Fibroblast of skin of scalp (primary cell): ENCODE measurements at regions not wholly inside any gene's neighbourhood (a gene's known extent, or its start where the extent isn't known, plus 50 kb on each side); places are given as distances from the start of the nearest gene placed in this dataset.
"Not testable (repeated sequence)": the region's sequence is repeated elsewhere in the genome, so short reads cannot be mapped to it uniquely, and the experiment has no call there.

ENCODE experiments used
- DNase-seq: peaks from one replicate; pipeline ENCODE4 v3.0.0-alpha.2; 2013

DNA sequence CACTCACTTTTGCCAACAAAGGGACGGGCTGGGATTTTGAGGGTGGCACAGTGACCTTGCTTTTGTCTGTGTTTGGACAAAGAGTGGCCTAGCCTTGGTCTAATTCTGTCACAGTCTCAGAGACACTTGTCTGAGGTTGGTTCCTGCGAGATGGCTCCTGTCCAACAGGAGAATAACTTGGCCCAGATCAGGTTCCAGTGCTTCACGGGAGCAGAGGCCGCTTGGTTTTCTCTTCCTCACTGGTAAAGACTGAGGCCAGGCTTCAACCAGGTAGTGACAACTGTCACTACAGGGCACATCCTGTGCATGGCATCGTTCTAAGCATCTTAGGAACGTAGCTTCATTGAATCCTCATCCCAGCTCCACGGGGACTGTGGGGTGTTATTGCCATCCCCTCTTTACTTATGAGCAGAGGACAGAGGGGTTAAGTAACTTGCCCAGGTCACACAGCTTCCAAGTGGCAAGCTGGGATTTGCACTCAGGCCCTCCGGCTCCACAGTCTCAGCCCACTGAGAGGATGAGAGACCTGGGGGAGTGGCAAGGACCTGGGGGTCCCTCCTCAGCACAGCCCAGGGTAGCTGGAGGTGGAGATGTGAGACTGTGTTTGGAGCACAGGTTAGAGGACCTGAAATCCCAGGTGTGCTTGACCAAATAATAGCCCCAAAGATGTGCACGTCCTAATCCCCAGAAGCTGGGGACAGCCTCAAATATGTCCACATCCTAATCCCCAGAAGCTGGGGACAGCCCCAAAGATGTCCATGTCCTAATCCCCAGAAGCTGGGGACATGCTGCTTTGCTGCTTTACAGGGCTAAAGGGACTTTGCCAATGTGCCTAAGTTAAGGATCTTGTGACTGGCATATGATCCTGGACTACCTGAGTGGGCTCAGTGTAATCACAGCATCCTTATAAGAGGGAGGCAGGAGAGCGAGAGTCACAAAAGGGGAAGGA, 179.2 kb upstream of the RTL1 start:
- no peak for DNase-seq

GRCh38 chr14:101083564-101084435, 180.3 kb upstream of the RTL1 start:
- DNase-seq = no peak

- no peak for DNase-seq
These were observed 180.9 kb upstream of the RTL1 start for GRCh38 chr14:101084436-101084826.

GRCh38 chr14:101086926-101087325, 183.4 kb upstream of the RTL1 start:
- no peak for DNase-seq

GRCh38 chr14:101087614-101088394, 184.3 kb upstream of the RTL1 start:
- no peak for DNase-seq

- DNase-seq = no peak
These were observed 184.8 kb upstream of the RTL1 start for GRCh38 chr14:101088395-101088667.

DNA sequence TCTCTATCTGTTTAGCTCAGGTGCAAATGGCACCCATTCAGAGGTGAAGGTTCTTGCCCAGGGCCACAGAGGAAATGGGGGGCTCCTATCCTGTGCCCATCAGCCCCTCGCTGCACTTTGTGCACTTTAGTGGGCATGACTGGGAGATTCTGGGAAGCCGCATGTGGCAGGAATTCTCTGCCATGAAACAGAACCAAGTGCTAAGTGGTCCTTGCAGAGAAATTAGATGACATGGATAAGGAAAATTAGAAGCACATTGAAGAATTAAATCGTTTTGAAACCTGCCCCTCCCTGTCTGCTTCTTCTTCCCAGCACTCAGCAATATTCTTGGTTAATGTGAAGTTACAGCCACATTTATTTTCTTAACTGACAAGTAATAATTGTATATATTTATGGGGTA, 185.2 kb upstream of the RTL1 start:
- DNase-seq = no peak

DNA sequence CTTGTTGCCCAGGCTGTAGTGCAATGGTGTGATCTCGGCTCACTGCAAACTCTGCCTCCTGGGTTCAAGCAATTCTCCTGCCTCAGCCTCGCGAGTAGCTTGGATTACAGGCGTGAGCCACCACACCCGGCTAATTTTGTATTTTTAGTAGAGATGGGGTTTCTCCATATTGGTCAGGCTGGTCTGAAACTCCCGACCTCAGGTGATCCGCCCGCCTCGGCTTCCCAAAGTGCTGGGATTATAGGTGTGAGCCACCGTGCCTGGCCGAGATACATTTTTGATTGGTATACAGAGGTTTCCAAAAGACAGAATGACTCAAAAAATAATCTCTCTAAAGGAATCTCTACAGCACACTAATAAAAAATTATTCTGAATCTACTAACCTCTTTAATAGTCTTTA, 187.0 kb upstream of the RTL1 start:
- DNase-seq = not testable (repeated sequence)

GRCh38 chr14:101090976-101091375, 187.5 kb upstream of the RTL1 start:
- DNase-seq = no peak

DNA sequence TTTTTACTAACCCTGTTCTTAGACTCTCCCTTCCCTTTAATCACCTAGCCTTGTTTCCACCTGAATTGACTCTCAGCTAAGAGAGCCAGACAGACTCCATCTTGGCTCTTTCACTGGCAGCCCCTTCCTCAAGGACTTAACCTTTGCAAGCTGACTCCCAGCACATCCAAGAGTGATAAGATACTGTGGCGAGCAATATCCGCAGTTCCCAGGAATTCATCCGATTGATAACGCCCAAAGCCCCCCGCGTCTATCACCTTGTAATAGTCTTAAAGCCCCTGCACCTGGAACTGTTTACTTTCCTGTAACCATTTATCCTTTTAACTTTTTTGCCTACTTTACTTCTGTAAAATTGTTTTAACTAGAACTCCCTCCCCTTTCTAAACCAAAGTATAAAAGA, 191.4 kb upstream of the RTL1 start:
- not testable (repeated sequence) for DNase-seq

DNA sequence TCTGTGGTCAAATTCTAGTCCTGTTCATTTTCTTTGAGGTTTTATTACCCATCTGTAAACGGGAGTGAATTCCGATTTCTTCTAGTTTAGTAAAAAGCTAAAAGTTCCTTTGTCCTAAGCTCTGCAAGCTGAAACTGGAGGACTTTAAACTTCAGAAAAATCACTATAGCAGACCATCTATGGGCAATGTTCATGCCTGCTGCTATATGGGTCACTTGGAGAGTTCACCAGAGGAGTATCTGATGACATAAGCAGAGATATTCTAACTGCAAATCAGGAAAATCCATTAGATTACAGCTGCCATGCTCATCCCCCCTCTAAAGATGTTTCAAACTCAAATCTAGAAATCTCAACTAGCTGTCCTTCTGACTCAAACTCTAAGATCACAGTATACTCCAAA, 193.0 kb upstream of the RTL1 start:
- DNase-seq = no peak

GRCh38 chr14:101097109-101097793, 193.7 kb upstream of the RTL1 start:
- no peak for DNase-seq

DNA sequence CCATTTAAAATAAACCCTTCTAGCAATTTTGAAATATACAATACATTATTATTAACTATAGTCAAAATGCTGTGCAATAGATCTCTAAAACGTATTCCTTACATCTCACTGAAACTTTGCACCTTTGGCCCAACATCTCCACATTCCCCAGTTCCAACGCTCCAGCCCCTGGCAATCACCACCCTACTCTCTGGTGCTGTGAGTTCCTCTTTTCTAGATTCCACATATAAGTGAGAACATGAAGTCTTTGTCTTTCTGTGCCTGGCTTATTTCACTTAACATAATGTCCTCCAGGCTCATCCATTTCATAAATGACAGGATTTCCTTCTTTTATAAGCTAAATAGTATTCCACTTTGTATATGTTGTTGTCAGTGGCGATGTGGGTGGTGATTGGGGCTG, 194.7 kb upstream of the RTL1 start:
- no peak for DNase-seq

DNA sequence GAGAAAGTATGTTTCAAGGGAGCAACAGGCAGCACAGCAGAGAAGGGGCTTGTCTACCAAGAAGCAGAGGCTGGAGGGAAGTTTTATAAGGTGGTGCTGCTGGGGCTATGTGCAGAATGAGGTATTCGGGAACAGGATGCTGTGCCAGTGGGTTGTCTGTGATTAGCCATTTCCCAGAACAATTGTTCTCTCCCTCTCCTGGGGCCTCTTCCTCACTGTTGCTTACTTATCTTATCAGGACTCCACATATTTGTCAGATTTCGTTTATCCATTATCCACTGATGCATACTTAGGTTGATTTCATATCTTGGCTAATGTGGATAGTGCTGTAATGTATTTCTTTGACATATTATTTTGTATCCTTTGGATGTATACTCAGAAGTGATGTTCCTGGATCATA, 195.1 kb upstream of the RTL1 start:
- DNase-seq = no peak

DNA sequence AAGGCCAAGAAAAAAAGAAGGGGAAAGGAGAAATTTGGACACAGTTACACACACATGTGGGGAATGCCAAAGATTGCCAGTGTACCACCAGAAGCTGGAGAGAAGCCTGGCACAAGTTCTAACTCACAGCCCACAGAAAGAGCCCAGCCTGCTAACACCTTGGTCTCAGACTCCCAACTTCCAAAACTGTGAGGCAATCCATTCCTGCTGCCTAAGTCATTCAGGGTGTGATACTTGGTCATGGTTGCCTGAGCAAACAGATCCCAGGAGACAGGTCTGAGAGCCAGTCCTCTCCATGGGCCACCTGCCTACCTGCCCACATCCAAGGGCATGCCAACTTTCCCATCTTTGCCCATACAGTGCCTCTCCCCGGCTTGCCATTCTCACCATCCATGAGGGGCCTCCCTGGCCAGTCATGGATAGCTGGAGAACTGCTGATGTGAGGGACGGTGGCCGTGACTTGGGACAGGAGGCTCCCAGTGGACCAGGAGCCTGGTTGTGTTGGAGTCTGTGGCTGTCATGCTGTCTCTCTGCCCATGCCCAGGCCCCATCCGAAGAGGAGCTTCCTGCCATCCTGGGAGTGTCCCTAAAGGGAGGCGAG, 198.0 kb upstream of the RTL1 start:
- no peak for DNase-seq

DNA sequence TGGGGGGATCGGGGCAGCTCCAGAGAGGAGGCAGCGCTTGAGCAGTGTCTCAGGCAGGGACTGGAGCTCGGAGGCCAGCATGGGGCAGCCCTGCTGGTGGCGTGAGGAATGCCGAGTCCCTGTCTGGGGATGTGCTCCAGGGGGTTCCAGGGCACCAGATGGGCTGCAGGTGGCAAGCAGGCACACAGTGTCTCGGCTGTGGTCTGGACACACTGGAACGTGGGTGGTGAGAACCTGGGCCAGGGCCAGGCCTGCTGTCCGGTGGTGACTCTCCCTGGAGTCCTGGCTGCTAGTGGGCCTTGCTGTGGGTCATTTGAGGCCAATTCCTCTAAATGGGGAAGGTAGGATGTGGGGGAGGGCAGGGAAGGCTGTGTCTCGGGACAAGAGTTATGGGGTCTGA, 199.4 kb upstream of the RTL1 start:
- DNase-seq = no peak

- no peak for DNase-seq
These were observed 199.9 kb upstream of the RTL1 start for GRCh38 chr14:101103321-101103901.

- no peak for DNase-seq
These were observed 201.0 kb upstream of the RTL1 start for GRCh38 chr14:101104485-101104884.

- no peak for DNase-seq
These were observed 201.5 kb upstream of the RTL1 start for GRCh38 chr14:101105045-101105444.

- no peak for DNase-seq
These were observed 205.2 kb upstream of the RTL1 start for GRCh38 chr14:101108579-101109346.

- DNase-seq = no peak
These were observed 205.8 kb upstream of the RTL1 start for GRCh38 chr14:101109347-101109638.
